CD4-positive, alpha-beta memory T cell (primary cell): ENCODE measurements at regions not wholly inside any gene's neighbourhood (a gene's known extent, or its start where the extent isn't known, plus 50 kb on each side); places are given as distances from the start of the nearest gene placed in this dataset.

Experiments used
- CTCF ChIA-PET: fragments of 350-600 bp; sonication (Branson Sonifier 250); formaldehyde crosslinking; loops from one replicate; lab custom pipeline; 2021; ENCODE audit warnings: inconsistent platforms; ENCODE audit not compliant: partially characterized antibody; lab: Charles Lee
- POLR2A ChIA-PET: fragments of 350-600 bp; sonication (Branson Sonifier 250); formaldehyde crosslinking; loops from one replicate; lab custom pipeline; 2021; ENCODE audit not compliant: partially characterized antibody; lab: Charles Lee
- DNase-seq, 5 donors: peaks; one replicate each; pipeline versions ENCODE4 v3.0.0 to v3.0.0-alpha.2; 2020 to 2022; ENCODE audit warnings: mixed read lengths in 1 of 5
- H3K27ac ChIP-seq: one replicate; pipeline ENCODE4 v1.7.0; 2013; ENCODE audit warnings: low read depth, low read length
- H3K27me3 ChIP-seq: 2 replicates; pipeline ENCODE4 v1.7.0; 2013; ENCODE audit warnings: mild to moderate bottlenecking, low read length, moderate library complexity; ENCODE audit not compliant: insufficient read depth
- H3K36me3 ChIP-seq: 2 replicates; pipeline ENCODE4 v1.7.0; 2013; ENCODE audit warnings: mild to moderate bottlenecking, low read length, moderate library complexity; ENCODE audit not compliant: insufficient read depth
- H3K4me1 ChIP-seq: 2 replicates; pipeline ENCODE4 v1.7.0; 2013; ENCODE audit warnings: mild to moderate bottlenecking, low read length, moderate library complexity; ENCODE audit not compliant: insufficient read depth
- H3K4me3 ChIP-seq, 2 donors: one replicate each; pipeline ENCODE4 v1.7.0; 2013; ENCODE audit warnings: low read length in 2 of 2, mild to moderate bottlenecking in 1 of 2
- H3K9me3 ChIP-seq, 2 donors: one replicate each; pipeline ENCODE4 v1.7.0; 2013; ENCODE audit warnings: low read length in 2 of 2, control low read depth in 1 of 2; ENCODE audit not compliant: control insufficient read depth in 1 of 2
- H3K27ac Mint-ChIP-seq, 7 donors: one replicate each; pipeline ENCODE4 v1.8.0; 2020 to 2021; ENCODE audit warnings: mixed read lengths in 7 of 7, mild to moderate bottlenecking in 6 of 7, inconsistent platforms in 3 of 7, moderate library complexity in 3 of 7
- H3K27me3 Mint-ChIP-seq, 2 donors: one replicate each; pipeline ENCODE4 v1.8.0; 2020 to 2021; ENCODE audit warnings: mixed read lengths in 2 of 2
- H3K36me3 Mint-ChIP-seq, 2 donors: one replicate each; pipeline ENCODE4 v1.8.0; 2020 to 2021; ENCODE audit warnings: mixed read lengths in 2 of 2, inconsistent platforms in 1 of 2, mild to moderate bottlenecking in 1 of 2
- H3K4me1 Mint-ChIP-seq, 4 donors: one replicate each; pipeline ENCODE4 v1.8.0; 2020 to 2021; ENCODE audit warnings: mixed read lengths in 4 of 4, mild to moderate bottlenecking in 1 of 4
- H3K4me3 Mint-ChIP-seq, 8 donors: one replicate each; pipeline ENCODE4 v1.8.0; 2020 to 2021; ENCODE audit warnings: mixed read lengths in 8 of 8, mild to moderate bottlenecking in 7 of 8, moderate library complexity in 6 of 8, inconsistent platforms in 3 of 8
- H3K9me3 Mint-ChIP-seq, 8 donors: one replicate each; pipeline ENCODE4 v1.8.0; 2020 to 2021; ENCODE audit warnings: mixed read lengths in 8 of 8, mild to moderate bottlenecking in 5 of 8, inconsistent platforms in 3 of 8, moderate library complexity in 1 of 8
- intact Hi-C: fragments of 100-400 bp; cut with micrococcal nuclease; formaldehyde crosslinking; loops from one replicate; pipeline ENCODE4 v1.15.1; 2023

- ChIA-PET POLR2A (no interaction called here), CTCF (no interaction called here)
- Histone ChIP-seq H3K4me3 (no peak overlapping the region), H3K36me3 (no peaks in the 10 kb centered on the region), H3K27ac (no peak overlapping the region), H3K4me1 (no peaks in the 10 kb centered on the region), H3K9me3 (no peaks in the 10 kb centered on the region), H3K27me3 (no peaks in the 10 kb centered on the region)
- Mint-ChIP-seq H3K4me3 (no peak overlapping the region), H3K27me3 (no peaks in the 10 kb centered on the region), H3K9me3 (no peaks in the 10 kb centered on the region), H3K4me1 (peaks cover 0 to 1% (median 0%) of the 10 kb centered on the region in 4 donors), H3K27ac (no peak overlapping the region), H3K36me3 (no peaks in the 10 kb centered on the region)
- intact Hi-C loops, result no loop called here
- DNase-seq, result no peak
Measured at GRCh38 chr2:8110716-8111115, 571.1 kb upstream of the ID2 start.

- no peaks in the 10 kb centered on the region for H3K36me3 ChIP-seq
- no peak overlapping the region for H3K4me3 ChIP-seq
- H3K4me3 Mint-ChIP-seq, result no peak overlapping the region
- no peaks in the 10 kb centered on the region for H3K9me3 Mint-ChIP-seq
- no peaks in the 10 kb centered on the region for H3K9me3 ChIP-seq
- H3K27ac Mint-ChIP-seq, result no peak overlapping the region
- no peaks in the 10 kb centered on the region for H3K27me3 ChIP-seq
- no peak for DNase-seq
- peaks cover 0 to 1% (median 0%) of the 10 kb centered on the region in 4 donors for H3K4me1 Mint-ChIP-seq
- no peaks in the 10 kb centered on the region for H3K4me1 ChIP-seq
- H3K27me3 Mint-ChIP-seq, result no peaks in the 10 kb centered on the region
- ChIA-PET POLR2A (no interaction called here), CTCF (no interaction called here)
- no peaks in the 10 kb centered on the region for H3K36me3 Mint-ChIP-seq
- no peak overlapping the region for H3K27ac ChIP-seq
- intact Hi-C loops, result no loop called here
Measured at GRCh38 chr2:8111193-8111592, 570.7 kb upstream of the ID2 start.

GRCh38 chr2:8115456-8115855, 566.4 kb upstream of the ID2 start:
- intact Hi-C loops, result no loop called here
- H3K27ac Mint-ChIP-seq, result no peak overlapping the region
- H3K36me3 Mint-ChIP-seq, result no peaks in the 10 kb centered on the region
- CTCF ChIA-PET, result interaction anchor here (0.6 kb wide), 1 partner anchor 132 kb away, joined by 3 read pairs; no protein-coding TSS in a partner anchor
- Histone ChIP-seq H3K27me3 (no peaks in the 10 kb centered on the region), H3K9me3 (no peaks in the 10 kb centered on the region), H3K36me3 (no peaks in the 10 kb centered on the region), H3K4me3 (no peak overlapping the region), H3K27ac (no peak overlapping the region), H3K4me1 (no peaks in the 10 kb centered on the region)
- POLR2A ChIA-PET, result no interaction called here
- DNase-seq, result no peak
- no peaks in the 10 kb centered on the region for H3K27me3 Mint-ChIP-seq
- H3K4me3 Mint-ChIP-seq, result no peak overlapping the region
- no peaks in the 10 kb centered on the region for H3K9me3 Mint-ChIP-seq
- H3K4me1 Mint-ChIP-seq, result peaks cover 3 to 10% (median 5%) of the 10 kb centered on the region in 4 donors

- intact Hi-C loops, result no loop called here
- Mint-ChIP-seq H3K27me3 (no peaks in the 10 kb centered on the region), H3K4me1 (peaks cover 4 to 10% (median 5%) of the 10 kb centered on the region in 4 donors), H3K4me3 (no peak overlapping the region), H3K36me3 (no peaks in the 10 kb centered on the region), H3K9me3 (no peaks in the 10 kb centered on the region), H3K27ac (no peak overlapping the region)
- no peak overlapping the region for H3K4me3 ChIP-seq
- H3K4me1 ChIP-seq, result no peaks in the 10 kb centered on the region
- H3K27me3 ChIP-seq, result no peaks in the 10 kb centered on the region
- no peaks in the 10 kb centered on the region for H3K36me3 ChIP-seq
- no peak overlapping the region for H3K27ac ChIP-seq
- no peak for DNase-seq
- POLR2A ChIA-PET, result no interaction called here
- H3K9me3 ChIP-seq, result no peaks in the 10 kb centered on the region
- CTCF ChIA-PET, result no interaction called here
Measured at GRCh38 chr2:8115966-8116365, 565.9 kb upstream of the ID2 start.

GRCh38 chr2:8116661-8117060, 565.2 kb upstream of the ID2 start:
- DNase-seq, result no peak
- Mint-ChIP-seq H3K4me1 (peaks cover 4 to 10% (median 5%) of the 10 kb centered on the region in 4 donors), H3K4me3 (no peak overlapping the region), H3K27ac (no peak overlapping the region), H3K36me3 (no peaks in the 10 kb centered on the region), H3K27me3 (no peaks in the 10 kb centered on the region), H3K9me3 (no peaks in the 10 kb centered on the region)
- intact Hi-C loops, result no loop called here
- ChIA-PET POLR2A (no interaction called here), CTCF (no interaction called here)
- H3K27me3 ChIP-seq, result no peaks in the 10 kb centered on the region
- H3K27ac ChIP-seq, result no peak overlapping the region
- H3K9me3 ChIP-seq, result no peaks in the 10 kb centered on the region
- no peaks in the 10 kb centered on the region for H3K36me3 ChIP-seq
- H3K4me3 ChIP-seq, result no peak overlapping the region
- no peaks in the 10 kb centered on the region for H3K4me1 ChIP-seq

- Mint-ChIP-seq H3K4me1 (peaks cover 4 to 10% (median 5%) of the 10 kb centered on the region in 4 donors), H3K27me3 (no peaks in the 10 kb centered on the region), H3K27ac (no peak overlapping the region), H3K36me3 (no peaks in the 10 kb centered on the region), H3K4me3 (no peak overlapping the region), H3K9me3 (no peaks in the 10 kb centered on the region)
- Histone ChIP-seq H3K27me3 (no peaks in the 10 kb centered on the region), H3K36me3 (no peaks in the 10 kb centered on the region), H3K27ac (no peak overlapping the region), H3K4me3 (no peak overlapping the region), H3K9me3 (no peaks in the 10 kb centered on the region), H3K4me1 (no peaks in the 10 kb centered on the region)
- POLR2A ChIA-PET, result no interaction called here
- CTCF ChIA-PET, result no interaction called here
- intact Hi-C loops, result no loop called here
- DNase-seq, result no peak
Measured at GRCh38 chr2:8118940-8119781, 562.7 kb upstream of the ID2 start.

- CTCF ChIA-PET, result no interaction called here
- no peaks in the 10 kb centered on the region for H3K36me3 Mint-ChIP-seq
- Histone ChIP-seq H3K27ac (no peak overlapping the region), H3K36me3 (no peaks in the 10 kb centered on the region), H3K9me3 (no peaks in the 10 kb centered on the region), H3K27me3 (no peaks in the 10 kb centered on the region), H3K4me3 (no peak overlapping the region), H3K4me1 (no peaks in the 10 kb centered on the region)
- no peak overlapping the region for H3K4me3 Mint-ChIP-seq
- intact Hi-C loops, result no loop called here
- no peak for DNase-seq
- H3K27ac Mint-ChIP-seq, result peak overlapping the region in 1 of 7 donors; percentile 73
- H3K27me3 Mint-ChIP-seq, result no peaks in the 10 kb centered on the region
- no peaks in the 10 kb centered on the region for H3K9me3 Mint-ChIP-seq
- peaks cover 4 to 10% (median 5%) of the 10 kb centered on the region in 4 donors for H3K4me1 Mint-ChIP-seq
- POLR2A ChIA-PET, result no interaction called here
Measured at GRCh38 chr2:8119782-8120505, 561.9 kb upstream of the ID2 start.
